GM12872 (cell line): ENCODE measurements at regions not wholly inside any gene's neighbourhood (a gene's known extent, or its start where the extent isn't known, plus 50 kb on each side); places are given as distances from the start of the nearest gene placed in this dataset.

Experiments
- TF ChIP-seq, protein P1 (sequence below): IDR thresholded peaks from 3 replicates; pipeline ENCODE4 v1.5.1; 2011; ENCODE audit warnings: low read depth, mild to moderate bottlenecking, low read length, moderate library complexity; ENCODE audit not compliant: insufficient read depth

DNA sequence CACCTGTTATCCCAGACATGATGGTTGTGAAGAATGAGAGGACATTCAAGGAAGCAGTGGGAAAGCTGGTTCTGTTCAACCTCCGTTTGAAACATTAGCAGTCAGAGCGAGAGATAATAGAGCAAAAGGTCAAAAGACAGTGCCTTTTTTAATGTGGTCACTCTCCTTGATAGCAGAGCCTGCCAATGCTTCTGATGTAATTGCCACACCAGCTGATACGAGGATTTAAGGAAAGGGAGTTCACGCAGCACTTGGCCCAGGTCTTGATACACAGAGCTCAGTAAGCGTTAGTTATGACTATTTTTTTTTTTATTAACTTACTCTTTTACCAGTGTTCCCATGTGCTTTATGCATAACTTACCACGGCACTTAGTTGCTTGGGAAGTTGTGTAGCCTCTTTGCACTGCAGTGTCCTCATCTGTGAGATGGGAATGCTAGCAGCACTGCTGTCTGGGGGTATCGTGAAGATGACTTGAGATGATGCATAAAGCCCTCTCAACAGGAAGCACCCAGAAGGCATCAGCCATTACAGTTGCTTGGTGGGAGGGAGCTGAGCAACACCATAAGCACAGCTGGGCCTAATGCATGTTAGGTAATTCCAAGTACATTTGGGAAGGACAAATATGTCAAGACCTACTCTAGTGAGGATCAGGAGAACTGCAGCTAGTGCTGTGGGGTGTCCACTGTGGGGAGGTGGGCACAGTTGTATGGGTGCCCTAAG, 123.3 kb upstream of the RASGRP1 start:
- TF ChIP-seq, protein P1, sequence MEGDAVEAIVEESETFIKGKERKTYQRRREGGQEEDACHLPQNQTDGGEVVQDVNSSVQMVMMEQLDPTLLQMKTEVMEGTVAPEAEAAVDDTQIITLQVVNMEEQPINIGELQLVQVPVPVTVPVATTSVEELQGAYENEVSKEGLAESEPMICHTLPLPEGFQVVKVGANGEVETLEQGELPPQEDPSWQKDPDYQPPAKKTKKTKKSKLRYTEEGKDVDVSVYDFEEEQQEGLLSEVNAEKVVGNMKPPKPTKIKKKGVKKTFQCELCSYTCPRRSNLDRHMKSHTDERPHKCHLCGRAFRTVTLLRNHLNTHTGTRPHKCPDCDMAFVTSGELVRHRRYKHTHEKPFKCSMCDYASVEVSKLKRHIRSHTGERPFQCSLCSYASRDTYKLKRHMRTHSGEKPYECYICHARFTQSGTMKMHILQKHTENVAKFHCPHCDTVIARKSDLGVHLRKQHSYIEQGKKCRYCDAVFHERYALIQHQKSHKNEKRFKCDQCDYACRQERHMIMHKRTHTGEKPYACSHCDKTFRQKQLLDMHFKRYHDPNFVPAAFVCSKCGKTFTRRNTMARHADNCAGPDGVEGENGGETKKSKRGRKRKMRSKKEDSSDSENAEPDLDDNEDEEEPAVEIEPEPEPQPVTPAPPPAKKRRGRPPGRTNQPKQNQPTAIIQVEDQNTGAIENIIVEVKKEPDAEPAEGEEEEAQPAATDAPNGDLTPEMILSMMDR = no peak

DNA sequence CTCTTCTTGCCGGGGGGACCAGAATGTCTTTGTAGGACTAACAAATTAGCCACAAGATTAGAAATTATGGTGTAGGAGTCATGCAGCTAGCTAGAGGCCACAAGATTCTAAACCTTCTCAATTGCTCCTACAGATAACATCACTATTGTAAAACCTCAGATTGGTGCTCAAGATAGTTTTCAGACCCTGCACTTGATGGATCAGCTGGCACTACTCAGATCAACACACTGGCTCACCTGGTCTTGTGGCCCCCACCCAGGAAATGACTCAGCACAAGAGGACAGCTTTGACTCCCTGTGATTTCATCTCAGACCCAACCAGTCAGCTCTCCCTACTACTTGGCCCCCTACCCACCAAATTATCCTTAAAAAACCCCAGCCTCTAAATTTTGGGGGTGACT, 124.1 kb upstream of the RASGRP1 start:
- TF ChIP-seq, protein P1 = no peak

DNA sequence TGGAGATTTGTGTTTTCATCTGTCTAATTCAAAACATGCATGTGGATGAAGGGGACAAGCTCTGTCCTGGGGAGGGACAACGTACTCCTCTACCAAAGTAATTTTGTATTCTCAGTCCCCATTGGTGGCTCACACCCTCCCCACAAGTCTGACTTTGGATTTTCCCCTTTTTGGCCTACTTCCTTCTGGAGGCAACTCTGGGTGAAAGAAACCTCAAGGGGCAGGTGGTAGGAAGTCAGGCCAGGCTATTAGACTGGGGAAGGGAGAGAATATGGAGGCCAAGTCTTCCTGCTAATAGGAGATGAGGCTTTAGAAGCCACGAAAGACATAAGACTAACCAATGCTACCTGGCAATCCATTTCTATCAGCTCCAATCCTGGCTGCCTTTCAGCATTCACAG, 124.9 kb upstream of the RASGRP1 start:
- TF ChIP-seq, protein P1 = no peak

DNA sequence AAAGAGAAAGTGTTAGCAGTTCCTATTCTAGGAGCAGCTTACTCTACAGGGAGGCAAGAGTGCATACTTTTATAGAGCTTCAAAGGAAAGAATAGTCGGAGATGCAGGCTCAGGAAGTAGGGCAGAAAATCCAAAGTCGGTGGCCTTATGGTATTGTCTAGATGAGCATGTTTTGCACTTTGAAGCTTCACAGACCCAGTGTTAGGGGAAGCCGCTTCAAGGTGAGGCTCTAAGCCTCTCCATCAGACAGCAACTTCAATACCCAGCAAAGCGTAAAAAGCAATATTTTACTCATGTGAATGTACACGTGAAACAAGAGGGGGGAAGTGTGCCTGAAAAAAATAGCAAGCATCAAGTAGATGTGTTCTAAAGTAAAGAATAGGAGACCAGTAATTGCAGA, 125.6 kb upstream of the RASGRP1 start:
- TF ChIP-seq, protein P1 = no peak

DNA sequence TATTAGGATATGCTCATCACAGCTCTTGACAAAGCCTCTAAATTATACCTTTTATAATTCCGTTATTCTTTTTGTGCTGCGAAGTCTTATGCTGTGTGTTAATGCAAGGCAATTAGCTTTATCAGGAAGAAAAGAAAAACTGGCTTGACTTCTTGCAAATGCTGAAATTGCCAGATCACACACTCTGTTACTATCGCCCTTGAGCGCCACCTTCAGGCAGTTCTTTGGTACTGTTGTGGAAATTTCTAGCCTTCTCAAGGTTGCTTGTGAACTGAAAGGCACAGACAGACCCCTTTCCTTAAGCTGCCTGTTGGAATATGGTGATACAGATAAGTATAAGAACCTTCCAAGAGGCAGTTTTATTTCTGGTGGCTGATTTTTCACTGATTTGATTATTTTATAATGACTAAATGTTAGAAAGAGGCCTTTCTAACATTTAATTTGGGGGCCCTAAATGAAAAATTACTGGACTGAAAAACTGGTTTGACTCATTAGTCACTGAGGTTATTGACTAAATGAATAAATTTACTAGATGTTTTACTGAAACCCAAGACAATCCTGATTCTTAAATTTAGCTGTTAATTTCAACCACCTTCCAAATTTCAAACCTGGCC, 126.2 kb upstream of the RASGRP1 start:
- TF ChIP-seq, protein P1 = peak; percentile 88

DNA sequence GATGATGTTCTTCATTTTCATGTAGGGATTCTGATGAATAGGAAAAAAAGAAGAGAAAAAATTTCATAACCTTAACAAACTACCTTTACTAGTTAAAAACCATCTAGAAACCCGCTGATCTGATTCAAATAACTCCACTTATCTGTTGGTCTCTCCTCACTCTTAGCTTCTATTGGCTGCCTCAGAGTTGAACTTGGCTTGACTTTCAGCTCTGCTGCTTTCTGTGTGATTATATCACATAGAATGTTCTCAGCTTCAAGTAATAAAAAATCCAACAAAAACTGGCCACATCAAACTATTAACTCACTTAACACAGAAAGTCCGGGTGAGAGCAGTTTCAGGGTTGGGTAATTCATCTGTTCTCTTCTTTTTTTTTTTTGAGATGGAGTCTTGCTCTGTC, 126.8 kb upstream of the RASGRP1 start:
- TF ChIP-seq, protein P1 = no peak

DNA sequence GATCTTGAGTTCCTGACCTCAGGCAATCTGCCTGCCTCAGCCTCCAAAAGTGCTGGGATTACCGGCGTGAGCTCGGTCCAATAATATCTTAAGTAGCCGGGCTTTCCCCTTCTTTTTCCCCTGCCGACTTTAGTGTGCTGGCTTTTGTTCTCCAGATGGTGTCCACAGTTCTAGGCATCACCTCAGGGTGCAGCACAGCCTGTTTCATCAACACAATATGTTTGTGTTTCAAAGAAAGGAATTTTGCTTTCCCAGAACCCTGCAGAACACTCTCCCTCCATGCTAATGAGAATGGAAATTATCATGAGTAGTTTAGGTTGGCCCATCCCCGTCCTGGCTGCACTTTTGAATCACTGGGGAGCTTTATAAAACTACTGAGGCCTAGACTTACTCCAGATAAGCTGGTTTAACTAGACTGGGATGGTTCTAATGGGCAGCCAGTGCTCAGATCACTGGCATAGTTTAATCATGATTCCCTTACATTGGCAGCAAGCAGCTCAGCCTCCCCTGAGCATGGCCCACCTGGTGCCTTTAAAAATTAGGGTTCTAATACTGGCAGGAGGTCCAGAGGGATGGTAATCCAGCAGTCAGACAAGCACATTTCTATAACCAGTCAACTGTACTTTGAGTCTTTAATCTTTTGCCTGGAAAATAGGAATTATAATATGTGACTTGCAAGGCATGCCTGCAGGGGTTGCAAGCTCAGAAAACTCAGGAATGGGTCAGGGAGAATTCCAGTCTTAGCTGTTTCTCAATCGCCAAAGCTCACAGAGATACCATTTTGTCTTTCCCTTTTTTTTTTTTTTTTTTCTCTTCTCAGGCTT, 127.6 kb upstream of the RASGRP1 start:
- TF ChIP-seq, protein P1 = no peak
